SK-N-SH treated with all-trans-retinoic acid at 6 μM for 48 hours (cell line): ENCODE measurements at regions not wholly inside any gene's neighbourhood (a gene's known extent, or its start where the extent isn't known, plus 50 kb on each side); places are given as distances from the start of the nearest gene placed in this dataset.

Experiments
- ATAC-seq: fragments of 200-7000 bp; cut with Tn5 transposase; 3 replicates; pipeline ENCODE4 v1.9.1; 2020; ENCODE audit warnings: mild to moderate bottlenecking, moderate library complexity
- BACH2 ChIP-seq: fragments of 250-450 bp; sonication (Bioruptor Pico); IDR thresholded peaks from 2 replicates; pipeline ENCODE4 v1.9.0; 2021; ENCODE audit warnings: mild to moderate bottlenecking, borderline replicate concordance
- CSDC2 ChIP-seq: fragments of 250-450 bp; sonication (Bioruptor Pico); IDR thresholded peaks from 2 replicates; pipeline ENCODE4 v1.5.0; 2020; ENCODE audit warnings: mild to moderate bottlenecking, moderate library complexity
- CSRNP3 ChIP-seq: fragments of 250-450 bp; sonication (Bioruptor Pico); IDR thresholded peaks from 2 replicates; pipeline ENCODE4 v1.5.1; 2021; ENCODE audit warnings: mild to moderate bottlenecking, moderate library complexity
- ESRRG ChIP-seq: fragments of 250-450 bp; sonication (Bioruptor Pico); IDR thresholded peaks from 2 replicates; pipeline ENCODE4 v1.6.1; 2021; ENCODE audit warnings: mild to moderate bottlenecking
- GLIS3 ChIP-seq: fragments of 250-450 bp; sonication (Bioruptor Pico); IDR thresholded peaks from 2 replicates; pipeline ENCODE4 v1.5.0; 2020; ENCODE audit warnings: mild to moderate bottlenecking, moderate library complexity
- ISL1 ChIP-seq: fragments of 250-450 bp; sonication (Bioruptor Pico); IDR thresholded peaks from 2 replicates; pipeline ENCODE4 v2.1.2; 2022; ENCODE audit warnings: mild to moderate bottlenecking, moderate library complexity
- OSR1 ChIP-seq: fragments of 250-450 bp; sonication (Bioruptor Pico); IDR thresholded peaks from 2 replicates; pipeline ENCODE4 v1.8.0; 2022; ENCODE audit warnings: moderate library complexity, mild to moderate bottlenecking, inconsistent platforms
- PPARA ChIP-seq: fragments of 250-450 bp; sonication (Bioruptor Pico); IDR thresholded peaks from 2 replicates; pipeline ENCODE4 v1.5.0; 2020; ENCODE audit warnings: mild to moderate bottlenecking, borderline replicate concordance
- RARB ChIP-seq: fragments of 250-450 bp; sonication (Bioruptor Pico); IDR thresholded peaks from 2 replicates; pipeline ENCODE4 v1.8.0; 2021; ENCODE audit warnings: mild to moderate bottlenecking, moderate library complexity
- SNAI2 ChIP-seq: fragments of 250-450 bp; sonication (Bioruptor Pico); IDR thresholded peaks from 2 replicates; pipeline ENCODE4 v1.5.0; 2020; ENCODE audit warnings: mild to moderate bottlenecking, moderate library complexity
- TCF4 ChIP-seq: fragments of 250-450 bp; sonication (Bioruptor Pico); IDR thresholded peaks from 2 replicates; pipeline ENCODE4 v1.8.0; 2021; ENCODE audit warnings: mild to moderate bottlenecking, moderate library complexity, borderline replicate concordance
- TSHZ2 ChIP-seq: fragments of 250-450 bp; sonication (Bioruptor Pico); IDR thresholded peaks from 2 replicates; pipeline ENCODE4 v1.5.0; 2020; ENCODE audit warnings: mild to moderate bottlenecking, moderate library complexity
- ZC3H10 ChIP-seq: fragments of 250-450 bp; sonication (Bioruptor Pico); IDR thresholded peaks from 2 replicates; pipeline ENCODE4 v1.5.1; 2021; ENCODE audit warnings: mild to moderate bottlenecking, moderate library complexity
- ZFP3 ChIP-seq: fragments of 250-450 bp; sonication (Bioruptor Pico); IDR thresholded peaks from 2 replicates; pipeline ENCODE4 v1.5.0; 2020; ENCODE audit warnings: mild to moderate bottlenecking, moderate library complexity
- ZFP30 ChIP-seq: fragments of 450-650 bp; formaldehyde crosslinking; IDR thresholded peaks from 2 replicates; pipeline ENCODE4 v1.5.0; 2022; ENCODE audit warnings: mild to moderate bottlenecking, moderate library complexity
- ZNF565 ChIP-seq: fragments of 450-650 bp; formaldehyde crosslinking; conservative IDR thresholded peaks from 2 replicates; pipeline ENCODE4 v1.5.0; 2020; ENCODE audit warnings: low read depth, mild to moderate bottlenecking, moderate library complexity
- ZNF70 ChIP-seq: fragments of 450-650 bp; formaldehyde crosslinking; IDR thresholded peaks from 2 replicates; pipeline ENCODE4 v1.5.0; 2020; ENCODE audit warnings: mild to moderate bottlenecking, moderate library complexity
- ZNF8 ChIP-seq: fragments of 450-650 bp; formaldehyde crosslinking; IDR thresholded peaks from 2 replicates; pipeline ENCODE4 v1.5.0; 2020; ENCODE audit warnings: mild to moderate bottlenecking, moderate library complexity
- TF ChIP-seq, protein P1 (sequence below): fragments of 250-450 bp; sonication (Bioruptor Pico); IDR thresholded peaks from 2 replicates; pipeline ENCODE4 v1.8.0; 2020; ENCODE audit warnings: mild to moderate bottlenecking, moderate library complexity, borderline replicate concordance
- TF ChIP-seq, protein P2 (sequence below): fragments of 250-450 bp; sonication (Bioruptor Pico); IDR thresholded peaks from 2 replicates; pipeline ENCODE4 v1.8.0; 2021; ENCODE audit warnings: low read depth, mild to moderate bottlenecking, moderate library complexity, borderline replicate concordance
- TF ChIP-seq, protein P3 (sequence below): fragments of 250-450 bp; sonication (Bioruptor Pico); IDR thresholded peaks from 2 replicates; pipeline ENCODE4 v1.5.1; 2020; ENCODE audit warnings: low read depth, mild to moderate bottlenecking, moderate library complexity

GRCh38 chr3:67113802-67114407 is 115.8 kb downstream of the KBTBD8 start:
- peak; percentile 97 for ATAC-seq
- TF ChIP-seq CSDC2 (CRISPR knock-in tag) = peak; percentile 80; the same call in 1 of the 2 replicates
- TF ChIP-seq SNAI2 (CRISPR knock-in tag) = peak; percentile 85; the same call in 1 of the 2 replicates
- 0 out of 2 replicates have a peak, but pooled peaks have one; percentile 46 for TF ChIP-seq OSR1 (CRISPR knock-in tag)
- TF ChIP-seq ESRRG (CRISPR knock-in tag) = no peak
- peak; percentile 64 for TF ChIP-seq ZFP3 (CRISPR knock-in tag)

- ATAC-seq = no peak
- TF ChIP-seq BACH2 (CRISPR knock-in tag) (no peak), ISL1 (CRISPR knock-in tag) (no peak), ZNF565 (CRISPR knock-in tag) (no peak), TSHZ2 (no peak), CSDC2 (CRISPR knock-in tag) (no peak), SNAI2 (CRISPR knock-in tag) (no peak), ZFP3 (CRISPR knock-in tag) (no peak), PPARA (CRISPR knock-in tag) (no peak), ESRRG (CRISPR knock-in tag) (no peak), OSR1 (CRISPR knock-in tag) (no peak)
- TF ChIP-seq, protein P1, sequence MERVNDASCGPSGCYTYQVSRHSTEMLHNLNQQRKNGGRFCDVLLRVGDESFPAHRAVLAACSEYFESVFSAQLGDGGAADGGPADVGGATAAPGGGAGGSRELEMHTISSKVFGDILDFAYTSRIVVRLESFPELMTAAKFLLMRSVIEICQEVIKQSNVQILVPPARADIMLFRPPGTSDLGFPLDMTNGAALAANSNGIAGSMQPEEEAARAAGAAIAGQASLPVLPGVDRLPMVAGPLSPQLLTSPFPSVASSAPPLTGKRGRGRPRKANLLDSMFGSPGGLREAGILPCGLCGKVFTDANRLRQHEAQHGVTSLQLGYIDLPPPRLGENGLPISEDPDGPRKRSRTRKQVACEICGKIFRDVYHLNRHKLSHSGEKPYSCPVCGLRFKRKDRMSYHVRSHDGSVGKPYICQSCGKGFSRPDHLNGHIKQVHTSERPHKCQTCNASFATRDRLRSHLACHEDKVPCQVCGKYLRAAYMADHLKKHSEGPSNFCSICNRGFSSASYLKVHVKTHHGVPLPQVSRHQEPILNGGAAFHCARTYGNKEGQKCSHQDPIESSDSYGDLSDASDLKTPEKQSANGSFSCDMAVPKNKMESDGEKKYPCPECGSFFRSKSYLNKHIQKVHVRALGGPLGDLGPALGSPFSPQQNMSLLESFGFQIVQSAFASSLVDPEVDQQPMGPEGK (CRISPR knock-in tag) = no peak
Observed at GRCh38 chr3:67118122-67118521, 120.0 kb downstream of the KBTBD8 start.

DNA sequence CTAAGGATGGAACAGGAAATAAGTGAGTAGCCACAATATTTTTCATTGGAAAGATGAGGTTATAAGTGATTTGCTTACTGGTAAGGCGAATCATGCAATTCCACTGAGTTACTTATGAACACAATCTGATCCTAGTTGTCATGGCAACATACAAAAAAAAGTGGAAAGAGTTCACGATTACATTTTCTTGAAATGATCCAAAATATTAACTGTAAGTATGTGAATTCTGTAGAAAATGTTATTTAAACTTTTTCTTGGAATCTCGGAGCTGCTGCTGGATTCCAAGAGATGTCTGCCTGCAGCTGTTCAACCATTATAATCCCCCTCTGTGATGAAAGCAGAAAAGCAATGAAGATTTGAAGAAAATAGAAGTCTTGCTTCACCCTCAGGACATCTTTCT is 120.5 kb downstream of the KBTBD8 start:
- no peak for ATAC-seq
- no peak for TF ChIP-seq ZNF565 (CRISPR knock-in tag)
- TF ChIP-seq ISL1 (CRISPR knock-in tag) = no peak
- TF ChIP-seq PPARA (CRISPR knock-in tag) = no peak
- TF ChIP-seq CSRNP3 (CRISPR knock-in tag) = no peak
- TF ChIP-seq ZFP30 (CRISPR knock-in tag) = no peak
- TF ChIP-seq ZNF70 = no peak
- TF ChIP-seq ZFP3 (CRISPR knock-in tag) = no peak
- TF ChIP-seq GLIS3 = no peak
- TF ChIP-seq TCF4 (CRISPR knock-in tag) = no peak
- TF ChIP-seq ZC3H10 (CRISPR knock-in tag) = no peak
- no peak for TF ChIP-seq SNAI2 (CRISPR knock-in tag)
- TF ChIP-seq, protein P2, sequence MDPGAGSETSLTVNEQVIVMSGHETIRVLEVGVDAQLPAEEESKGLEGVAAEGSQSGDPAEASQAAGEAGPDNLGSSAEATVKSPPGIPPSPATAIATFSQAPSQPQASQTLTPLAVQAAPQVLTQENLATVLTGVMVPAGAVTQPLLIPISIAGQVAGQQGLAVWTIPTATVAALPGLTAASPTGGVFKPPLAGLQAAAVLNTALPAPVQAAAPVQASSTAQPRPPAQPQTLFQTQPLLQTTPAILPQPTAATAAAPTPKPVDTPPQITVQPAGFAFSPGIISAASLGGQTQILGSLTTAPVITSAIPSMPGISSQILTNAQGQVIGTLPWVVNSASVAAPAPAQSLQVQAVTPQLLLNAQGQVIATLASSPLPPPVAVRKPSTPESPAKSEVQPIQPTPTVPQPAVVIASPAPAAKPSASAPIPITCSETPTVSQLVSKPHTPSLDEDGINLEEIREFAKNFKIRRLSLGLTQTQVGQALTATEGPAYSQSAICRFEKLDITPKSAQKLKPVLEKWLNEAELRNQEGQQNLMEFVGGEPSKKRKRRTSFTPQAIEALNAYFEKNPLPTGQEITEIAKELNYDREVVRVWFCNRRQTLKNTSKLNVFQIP = no peak
- TF ChIP-seq RARB (CRISPR knock-in tag) = no peak

DNA sequence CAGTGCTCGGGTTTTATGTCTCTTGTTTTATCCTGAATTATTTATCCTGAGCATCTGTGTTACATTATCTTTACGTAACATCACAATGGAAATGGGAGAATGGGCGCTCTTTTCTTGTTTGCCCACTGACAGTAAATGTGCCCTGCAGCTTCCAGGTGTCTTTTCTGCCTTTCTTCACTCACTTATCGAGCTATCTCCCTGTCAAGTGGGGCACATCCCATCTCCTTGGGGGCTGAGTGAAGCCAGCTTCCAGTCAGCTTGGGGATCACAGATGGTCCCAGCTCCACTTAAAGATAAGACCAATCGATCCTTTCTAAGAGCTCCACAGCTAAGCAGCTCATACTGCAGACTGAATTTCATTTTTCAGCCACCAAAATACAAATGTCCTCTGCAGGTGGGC is 125.8 kb downstream of the KBTBD8 start:
- TF ChIP-seq, protein P3, sequence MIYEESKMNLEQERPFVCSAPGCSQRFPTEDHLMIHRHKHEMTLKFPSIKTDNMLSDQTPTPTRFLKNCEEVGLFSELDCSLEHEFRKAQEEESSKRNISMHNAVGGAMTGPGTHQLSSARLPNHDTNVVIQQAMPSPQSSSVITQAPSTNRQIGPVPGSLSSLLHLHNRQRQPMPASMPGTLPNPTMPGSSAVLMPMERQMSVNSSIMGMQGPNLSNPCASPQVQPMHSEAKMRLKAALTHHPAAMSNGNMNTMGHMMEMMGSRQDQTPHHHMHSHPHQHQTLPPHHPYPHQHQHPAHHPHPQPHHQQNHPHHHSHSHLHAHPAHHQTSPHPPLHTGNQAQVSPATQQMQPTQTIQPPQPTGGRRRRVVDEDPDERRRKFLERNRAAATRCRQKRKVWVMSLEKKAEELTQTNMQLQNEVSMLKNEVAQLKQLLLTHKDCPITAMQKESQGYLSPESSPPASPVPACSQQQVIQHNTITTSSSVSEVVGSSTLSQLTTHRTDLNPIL = no peak
- TF ChIP-seq SNAI2 (CRISPR knock-in tag) (no peak), CSDC2 (CRISPR knock-in tag) (no peak), RARB (CRISPR knock-in tag) (no peak), BACH2 (CRISPR knock-in tag) (no peak), ZNF8 (no peak), ISL1 (CRISPR knock-in tag) (no peak), ZC3H10 (CRISPR knock-in tag) (no peak), OSR1 (CRISPR knock-in tag) (no peak), ZFP3 (CRISPR knock-in tag) (no peak), ESRRG (CRISPR knock-in tag) (no peak), PPARA (CRISPR knock-in tag) (no peak), TCF4 (CRISPR knock-in tag) (no peak), GLIS3 (no peak), ZNF70 (no peak)
- TF ChIP-seq, protein P1 (CRISPR knock-in tag) = no peak
- TF ChIP-seq, protein P2 = no peak

More for the DNA sequence above, 125.8 kb downstream of the KBTBD8 start:
- ATAC-seq = no peak
